ENCODE measurements at regions not wholly inside any gene's neighbourhood (a gene's known extent, or its start where the extent isn't known, plus 50 kb on each side); places are given as distances from the start of the nearest gene placed in this dataset.
A peak's percentile ranks its signal among the peaks of the same experiment; 100 is the strongest.

DNA sequence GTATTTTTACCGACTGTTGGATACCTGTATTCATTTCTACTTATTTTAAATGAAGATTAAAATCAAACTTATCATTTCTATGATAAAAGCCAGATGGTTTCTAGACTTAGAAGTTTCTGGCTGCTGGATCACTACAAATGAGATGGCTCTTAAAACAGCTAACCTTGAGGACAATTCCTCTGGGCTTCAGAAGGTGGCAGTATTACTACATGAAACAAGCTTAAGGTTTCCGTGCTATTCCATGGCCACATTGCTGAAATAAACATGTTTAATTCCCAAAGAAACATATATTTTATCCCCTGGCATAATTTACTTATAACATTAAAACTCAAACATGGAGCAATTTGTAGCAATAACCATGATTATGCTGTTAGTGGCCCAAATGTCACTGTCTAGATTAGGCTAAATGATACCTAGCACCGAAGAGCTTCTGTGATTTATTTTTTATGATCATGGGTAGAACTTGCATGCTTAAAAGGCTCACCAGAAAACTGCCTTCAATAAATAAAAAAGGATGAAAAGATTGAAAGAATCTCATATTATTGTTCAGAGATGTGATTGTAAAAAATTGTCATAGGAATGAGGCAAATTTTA is 204.0 kb upstream of the NANOGP8 start:
- ChIA-PET CTCF (interaction anchor here (0.7 to 7.0 kb wide), 11 partner anchors 10 to 203 kb away, joined by 3 to 68 read pairs (median 3); no protein-coding TSS in a partner anchor), POLR2A (no interaction called here)
- intact Hi-C loops (cut with micrococcal nuclease): no loop called here
- Mint-ChIP-seq H3K9me3 (peaks cover 1% of the 10 kb centered on the region), H3K36me3 (ENCODE audit: low read depth) (no peaks in the 10 kb centered on the region), H3K27me3 (peaks cover 2% of the 10 kb centered on the region), H3K4me3 (no peak overlapping the region), H3K27ac (no peak overlapping the region), H3K4me1 (ENCODE audit: low read depth) (no peaks in the 10 kb centered on the region)
- DNase-seq (no peak), ATAC-seq (no peak)
- TF ChIP-seq, protein P1, sequence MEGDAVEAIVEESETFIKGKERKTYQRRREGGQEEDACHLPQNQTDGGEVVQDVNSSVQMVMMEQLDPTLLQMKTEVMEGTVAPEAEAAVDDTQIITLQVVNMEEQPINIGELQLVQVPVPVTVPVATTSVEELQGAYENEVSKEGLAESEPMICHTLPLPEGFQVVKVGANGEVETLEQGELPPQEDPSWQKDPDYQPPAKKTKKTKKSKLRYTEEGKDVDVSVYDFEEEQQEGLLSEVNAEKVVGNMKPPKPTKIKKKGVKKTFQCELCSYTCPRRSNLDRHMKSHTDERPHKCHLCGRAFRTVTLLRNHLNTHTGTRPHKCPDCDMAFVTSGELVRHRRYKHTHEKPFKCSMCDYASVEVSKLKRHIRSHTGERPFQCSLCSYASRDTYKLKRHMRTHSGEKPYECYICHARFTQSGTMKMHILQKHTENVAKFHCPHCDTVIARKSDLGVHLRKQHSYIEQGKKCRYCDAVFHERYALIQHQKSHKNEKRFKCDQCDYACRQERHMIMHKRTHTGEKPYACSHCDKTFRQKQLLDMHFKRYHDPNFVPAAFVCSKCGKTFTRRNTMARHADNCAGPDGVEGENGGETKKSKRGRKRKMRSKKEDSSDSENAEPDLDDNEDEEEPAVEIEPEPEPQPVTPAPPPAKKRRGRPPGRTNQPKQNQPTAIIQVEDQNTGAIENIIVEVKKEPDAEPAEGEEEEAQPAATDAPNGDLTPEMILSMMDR (IDR thresholded peaks at IDR 0.05): peak; percentile 71

DNA sequence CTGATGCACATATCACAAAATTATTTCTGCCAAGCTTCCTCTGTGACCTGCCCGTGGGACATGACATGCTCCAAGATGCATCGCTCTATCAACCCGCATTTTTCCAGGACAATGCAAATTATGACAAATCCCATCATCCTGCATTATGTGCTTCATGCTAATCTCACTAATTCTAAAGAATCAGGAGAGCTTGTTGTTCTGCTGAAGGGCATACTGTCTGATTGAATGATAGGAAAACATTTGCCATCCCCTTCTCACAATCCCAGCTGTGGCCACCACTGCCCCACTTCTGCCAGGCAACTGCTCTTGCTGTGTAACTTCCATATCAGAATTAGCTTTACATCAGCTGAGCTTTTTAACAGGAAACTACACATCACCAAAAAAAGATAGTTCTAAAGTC is 203.5 kb upstream of the NANOGP8 start:
- TF ChIP-seq, protein P1 (IDR thresholded peaks at IDR 0.05): no peak
- H3K9me3 Mint-ChIP-seq: peaks cover 1% of the 10 kb centered on the region
- intact Hi-C loops (cut with micrococcal nuclease): no loop called here
- no peaks in the 10 kb centered on the region for H3K36me3 Mint-ChIP-seq (ENCODE audit: low read depth)
- no peaks in the 10 kb centered on the region for H3K4me1 Mint-ChIP-seq (ENCODE audit: low read depth)
- ChIA-PET POLR2A (no interaction called here), CTCF (interaction anchor here (0.7 to 7.0 kb wide), 10 partner anchors 9 to 203 kb away, joined by 3 to 68 read pairs (median 4); no protein-coding TSS in a partner anchor)
- ATAC-seq: no peak
- no peak overlapping the region for H3K4me3 Mint-ChIP-seq
- peaks cover 2% of the 10 kb centered on the region for H3K27me3 Mint-ChIP-seq
- no peak overlapping the region for H3K27ac Mint-ChIP-seq
- no peak for DNase-seq

DNA sequence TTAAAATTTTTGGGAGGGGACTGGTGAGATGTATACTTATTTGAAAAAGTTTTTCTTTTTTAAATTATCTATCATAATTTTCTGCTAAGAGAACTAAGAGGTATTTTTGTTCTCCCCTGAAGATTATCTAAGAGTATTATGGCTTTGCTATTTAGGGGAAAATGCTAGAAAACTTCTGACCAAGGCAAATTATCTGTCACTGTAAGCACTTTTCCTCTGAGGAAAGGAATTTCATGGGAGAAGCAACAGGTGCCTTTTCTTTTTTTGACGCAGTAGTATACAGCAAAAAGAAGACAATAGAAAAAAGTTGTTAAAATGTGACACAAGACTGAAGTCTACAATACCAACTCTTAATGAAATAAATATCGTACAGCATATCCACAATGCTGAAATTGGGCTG is 201.6 kb upstream of the NANOGP8 start:
- no peak overlapping the region for H3K27ac Mint-ChIP-seq
- peaks cover 1% of the 10 kb centered on the region for H3K9me3 Mint-ChIP-seq
- peaks cover 2% of the 10 kb centered on the region for H3K27me3 Mint-ChIP-seq
- no peak for DNase-seq
- ChIA-PET POLR2A (no interaction called here), CTCF (interaction anchor here (1.3 kb wide), 1 partner anchor 158 kb away, joined by 4 read pairs; no protein-coding TSS in a partner anchor)
- intact Hi-C loops (cut with micrococcal nuclease): no loop called here
- H3K36me3 Mint-ChIP-seq (ENCODE audit: low read depth): no peaks in the 10 kb centered on the region
- no peaks in the 10 kb centered on the region for H3K4me1 Mint-ChIP-seq (ENCODE audit: low read depth)
- H3K4me3 Mint-ChIP-seq: no peak overlapping the region
- ATAC-seq: no peak
- TF ChIP-seq, protein P1 (IDR thresholded peaks at IDR 0.05): no peak

DNA sequence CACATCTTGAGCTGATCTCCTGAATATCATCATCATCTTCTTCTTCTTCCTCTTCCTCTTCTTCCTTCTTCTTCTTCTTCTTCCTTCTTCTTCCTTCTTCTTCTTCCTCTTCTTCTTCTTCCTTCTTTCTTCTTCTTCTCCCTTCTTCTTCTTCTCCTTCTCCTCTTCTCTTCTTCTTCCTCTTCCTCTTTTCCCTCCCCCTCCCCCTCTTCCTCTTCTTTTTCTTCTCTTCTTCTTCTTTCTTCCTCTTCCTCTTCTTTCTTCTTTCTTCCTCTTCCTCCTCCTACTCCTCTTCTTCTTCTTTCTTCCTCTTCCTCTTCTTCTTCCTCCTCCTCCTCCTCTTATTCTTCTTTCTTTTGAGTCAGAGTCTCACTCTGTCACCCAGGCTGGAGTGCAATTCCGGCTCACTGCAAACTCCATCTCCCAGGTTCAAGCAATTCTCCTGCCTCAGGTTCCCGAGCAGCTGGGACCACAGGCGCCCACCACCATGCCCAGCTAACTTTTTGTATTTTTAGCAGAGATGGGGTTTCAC is 197.9 kb upstream of the NANOGP8 start:
- no peak overlapping the region for H3K27ac Mint-ChIP-seq
- ChIA-PET CTCF (no interaction called here), POLR2A (no interaction called here)
- ATAC-seq: no peak
- no peak for DNase-seq
- no peaks in the 10 kb centered on the region for H3K4me1 Mint-ChIP-seq (ENCODE audit: low read depth)
- H3K36me3 Mint-ChIP-seq (ENCODE audit: low read depth): no peaks in the 10 kb centered on the region
- intact Hi-C loops (cut with micrococcal nuclease): no loop called here
- H3K27me3 Mint-ChIP-seq: peaks cover 2% of the 10 kb centered on the region
- H3K9me3 Mint-ChIP-seq: peaks cover 9% of the 10 kb centered on the region
- TF ChIP-seq, protein P1 (IDR thresholded peaks at IDR 0.05): no peak
- H3K4me3 Mint-ChIP-seq: no peak overlapping the region

DNA sequence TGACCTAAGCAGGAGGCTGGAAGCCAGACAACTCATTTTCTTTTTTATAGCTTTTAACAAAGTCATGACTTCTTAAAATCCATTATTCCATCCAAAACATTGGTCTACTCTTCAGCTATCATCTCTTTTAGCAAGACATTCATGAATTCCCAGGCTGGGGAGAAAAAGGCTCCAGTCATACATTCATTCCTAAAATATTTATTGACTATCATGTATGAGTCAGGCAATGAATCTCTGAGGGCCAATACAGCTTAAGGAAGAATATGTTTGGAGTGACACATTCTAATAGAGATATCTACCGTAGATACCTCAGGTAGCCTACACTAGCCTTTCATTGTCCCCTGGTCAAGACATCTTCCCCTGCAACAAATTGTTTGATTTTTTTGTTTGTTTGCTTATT is 196.4 kb upstream of the NANOGP8 start:
- intact Hi-C loops (cut with micrococcal nuclease): no loop called here
- Mint-ChIP-seq H3K36me3 (ENCODE audit: low read depth) (no peaks in the 10 kb centered on the region), H3K27me3 (no peaks in the 10 kb centered on the region), H3K27ac (no peak overlapping the region), H3K9me3 (peaks cover 21% of the 10 kb centered on the region), H3K4me1 (ENCODE audit: low read depth) (no peaks in the 10 kb centered on the region), H3K4me3 (no peak overlapping the region)
- POLR2A ChIA-PET: no interaction called here
- DNase-seq (no peak), ATAC-seq (no peak)
- CTCF ChIA-PET: no interaction called here
- TF ChIP-seq, protein P1 (IDR thresholded peaks at IDR 0.05): no peak

Measured in activated CD8-positive, alpha-beta T cell treated with anti-CD3 and anti-CD28 coated beads for 36 hours (primary cell).